Colonic mucosa (tissue), 4 donors: ENCODE measurements at regions not wholly inside any gene's neighbourhood (a gene's known extent, or its start where the extent isn't known, plus 50 kb on each side); places are given as distances from the start of the nearest gene placed in this dataset.

Experiments used
- DNase-seq: peaks from one replicate; pipeline ENCODE4 v3.0.0-alpha.2; 2020
- H3K27ac ChIP-seq: fragments of 200-600 bp; one replicate; pipeline ENCODE4 v1.8.0; 2021
- H3K27me3 ChIP-seq: fragments of 200-600 bp; one replicate; pipeline ENCODE4 v1.8.0; 2021
- H3K36me3 ChIP-seq: fragments of 200-600 bp; one replicate; pipeline ENCODE4 v1.8.0; 2021
- H3K4me1 ChIP-seq: fragments of 200-600 bp; one replicate; pipeline ENCODE4 v1.8.0; 2021; ENCODE audit warnings: mild to moderate bottlenecking
- H3K4me3 ChIP-seq: fragments of 200-600 bp; one replicate; pipeline ENCODE4 v1.8.0; 2021
- H3K9ac ChIP-seq, 2 donors: one replicate each; pipeline ENCODE4 v1.7.0; 2013; ENCODE audit warnings: control low read depth in 2 of 2, low read depth in 2 of 2, low read length in 2 of 2
- H3K9me3 ChIP-seq: fragments of 200-600 bp; one replicate; pipeline ENCODE4 v1.8.0; 2021
- intact Hi-C: fragments of 100-400 bp; cut with DNase I; formaldehyde crosslinking; loops from one replicate; pipeline ENCODE4 v1.14.1; 2022
- TF ChIP-seq, protein P1 (sequence below): fragments of 200-600 bp; IDR thresholded peaks from one replicate; pipeline ENCODE4 v1.8.0; 2022; ENCODE audit warnings: antibody characterized with exemption, mild to moderate bottlenecking
- donor health status: healthy.
- donor health status: DM: no; HTN: no; CAD: no.
- donor health status: DM: no; HTN: no; CAD: no.

DNA sequence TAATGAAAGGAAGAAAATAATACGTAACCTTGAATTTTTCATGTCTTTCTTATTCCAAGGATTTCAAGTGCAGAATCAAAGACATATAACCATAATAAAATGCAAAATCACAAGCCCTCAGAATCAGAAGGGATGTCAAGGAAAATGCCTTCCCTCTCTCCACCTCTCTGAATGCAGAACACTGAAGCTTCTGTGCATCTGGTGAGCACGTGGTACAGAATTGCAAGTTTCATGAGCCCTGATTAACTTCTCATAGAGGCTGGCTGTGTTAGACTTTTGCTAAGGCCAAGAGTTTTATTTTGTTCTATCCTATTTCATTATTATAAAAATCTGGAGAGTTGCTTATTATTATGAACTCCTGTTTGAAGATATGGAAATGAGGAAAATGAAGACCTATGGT is 533.7 kb upstream of the POM121L12 start:
- no peaks in the 10 kb centered on the region for H3K4me1 ChIP-seq
- H3K9ac ChIP-seq: no peak overlapping the region
- H3K36me3 ChIP-seq: no peaks in the 10 kb centered on the region
- H3K27ac ChIP-seq: no peak overlapping the region
- intact Hi-C loops: no loop called here
- no peaks in the 10 kb centered on the region for H3K27me3 ChIP-seq
- H3K9me3 ChIP-seq: no peaks in the 10 kb centered on the region
- TF ChIP-seq, protein P1, sequence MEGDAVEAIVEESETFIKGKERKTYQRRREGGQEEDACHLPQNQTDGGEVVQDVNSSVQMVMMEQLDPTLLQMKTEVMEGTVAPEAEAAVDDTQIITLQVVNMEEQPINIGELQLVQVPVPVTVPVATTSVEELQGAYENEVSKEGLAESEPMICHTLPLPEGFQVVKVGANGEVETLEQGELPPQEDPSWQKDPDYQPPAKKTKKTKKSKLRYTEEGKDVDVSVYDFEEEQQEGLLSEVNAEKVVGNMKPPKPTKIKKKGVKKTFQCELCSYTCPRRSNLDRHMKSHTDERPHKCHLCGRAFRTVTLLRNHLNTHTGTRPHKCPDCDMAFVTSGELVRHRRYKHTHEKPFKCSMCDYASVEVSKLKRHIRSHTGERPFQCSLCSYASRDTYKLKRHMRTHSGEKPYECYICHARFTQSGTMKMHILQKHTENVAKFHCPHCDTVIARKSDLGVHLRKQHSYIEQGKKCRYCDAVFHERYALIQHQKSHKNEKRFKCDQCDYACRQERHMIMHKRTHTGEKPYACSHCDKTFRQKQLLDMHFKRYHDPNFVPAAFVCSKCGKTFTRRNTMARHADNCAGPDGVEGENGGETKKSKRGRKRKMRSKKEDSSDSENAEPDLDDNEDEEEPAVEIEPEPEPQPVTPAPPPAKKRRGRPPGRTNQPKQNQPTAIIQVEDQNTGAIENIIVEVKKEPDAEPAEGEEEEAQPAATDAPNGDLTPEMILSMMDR: no peak
- DNase-seq: no peak
- H3K4me3 ChIP-seq: no peak overlapping the region

DNA sequence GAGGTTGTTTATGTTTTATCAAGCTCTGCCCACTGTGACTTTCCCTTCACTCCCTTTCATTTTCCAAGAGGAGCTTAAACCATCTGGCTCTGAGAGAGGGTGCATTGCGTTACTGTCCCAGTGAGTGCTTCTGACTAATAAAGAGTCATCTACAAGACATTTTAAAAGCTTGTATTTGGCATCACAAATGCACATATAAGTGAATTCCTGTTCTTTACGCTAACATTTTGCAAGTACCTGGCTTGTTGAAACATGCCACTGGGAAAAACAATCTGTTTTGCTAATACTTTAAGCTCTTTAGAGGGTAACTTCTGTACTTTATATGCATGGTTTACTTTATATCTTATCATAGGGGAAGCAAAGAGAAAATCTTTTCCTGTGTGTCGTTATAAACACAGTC is 534.6 kb upstream of the POM121L12 start:
- TF ChIP-seq, protein P1: no peak
- no peak for DNase-seq

DNA sequence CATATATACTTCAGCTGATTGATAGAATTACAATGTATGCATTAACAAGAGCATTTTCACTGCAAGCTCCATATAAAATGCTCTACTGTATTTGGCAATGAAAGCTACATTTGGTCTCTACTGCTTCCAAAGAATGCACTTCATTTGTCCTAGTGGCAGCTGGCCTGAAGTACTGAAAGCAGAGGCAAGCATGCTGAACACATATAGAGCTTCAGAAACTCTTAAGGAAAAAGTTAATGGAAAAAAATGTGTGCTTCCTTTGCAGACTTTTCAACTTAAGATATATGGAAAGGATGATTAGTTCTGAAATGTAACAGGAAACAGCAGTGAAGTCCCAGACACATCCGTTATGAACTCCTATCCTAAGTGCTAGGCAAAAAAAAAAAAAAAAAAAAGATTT is 537.1 kb upstream of the POM121L12 start:
- DNase-seq: no peak
- H3K9ac ChIP-seq: no peak overlapping the region
- TF ChIP-seq, protein P1: no peak
- intact Hi-C loops: no loop called here
- H3K36me3 ChIP-seq: no peaks in the 10 kb centered on the region
- no peaks in the 10 kb centered on the region for H3K9me3 ChIP-seq
- H3K27ac ChIP-seq: no peak overlapping the region
- H3K27me3 ChIP-seq: no peaks in the 10 kb centered on the region
- no peaks in the 10 kb centered on the region for H3K4me1 ChIP-seq
- no peak overlapping the region for H3K4me3 ChIP-seq

More for the DNA sequence above, 534.6 kb upstream of the POM121L12 start:
- no peak overlapping the region for H3K4me3 ChIP-seq
- intact Hi-C loops: no loop called here
- no peaks in the 10 kb centered on the region for H3K9me3 ChIP-seq
- no peaks in the 10 kb centered on the region for H3K36me3 ChIP-seq
- H3K4me1 ChIP-seq: no peaks in the 10 kb centered on the region
- no peak overlapping the region for H3K9ac ChIP-seq
- H3K27ac ChIP-seq: no peak overlapping the region
- no peaks in the 10 kb centered on the region for H3K27me3 ChIP-seq

DNA sequence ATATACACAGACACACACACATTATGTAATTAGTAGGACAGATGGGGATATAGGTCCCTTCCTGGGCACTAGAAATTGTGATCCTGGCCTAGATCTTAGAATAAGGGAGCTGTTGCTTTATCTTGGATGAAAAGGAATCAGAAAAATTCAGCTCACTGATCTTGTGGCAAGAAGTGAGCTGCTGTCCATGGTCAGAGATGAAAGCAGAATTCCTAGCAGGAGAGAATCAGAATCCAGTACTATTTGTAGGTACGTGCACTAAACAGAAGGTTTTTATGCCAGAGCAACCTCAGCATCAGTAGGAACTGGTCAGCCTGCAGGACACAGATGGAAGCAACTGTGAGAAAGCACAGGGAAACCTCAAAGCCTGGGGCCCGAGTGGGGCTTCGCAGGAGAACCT is 549.2 kb upstream of the POM121L12 start:
- no peak overlapping the region for H3K27ac ChIP-seq
- no peaks in the 10 kb centered on the region for H3K36me3 ChIP-seq
- H3K4me3 ChIP-seq: no peak overlapping the region
- TF ChIP-seq, protein P1: no peak
- no peak overlapping the region for H3K9ac ChIP-seq
- intact Hi-C loops: no loop called here
- no peaks in the 10 kb centered on the region for H3K9me3 ChIP-seq
- no peaks in the 10 kb centered on the region for H3K4me1 ChIP-seq
- no peaks in the 10 kb centered on the region for H3K27me3 ChIP-seq
- DNase-seq: no peak

DNA sequence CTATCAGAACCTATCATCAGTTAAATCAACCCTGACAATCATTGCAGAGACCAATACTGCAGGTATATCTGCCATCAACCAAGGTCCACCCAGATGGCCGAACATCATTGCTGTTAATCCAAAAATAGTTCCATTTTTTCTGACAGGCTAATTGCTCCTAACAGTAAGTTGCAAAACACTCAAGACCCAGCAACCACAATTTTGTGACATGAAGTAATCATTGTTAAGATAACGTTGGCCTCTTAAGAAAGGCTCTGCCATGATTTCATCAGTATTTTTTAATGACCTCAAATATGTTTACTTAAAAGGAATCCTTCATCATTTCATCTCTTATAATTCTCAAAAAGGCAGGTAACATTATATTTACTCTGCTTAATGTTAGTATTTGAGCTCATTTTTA is 553.4 kb upstream of the POM121L12 start:
- intact Hi-C loops: no loop called here
- H3K36me3 ChIP-seq: no peaks in the 10 kb centered on the region
- TF ChIP-seq, protein P1: no peak

DNA sequence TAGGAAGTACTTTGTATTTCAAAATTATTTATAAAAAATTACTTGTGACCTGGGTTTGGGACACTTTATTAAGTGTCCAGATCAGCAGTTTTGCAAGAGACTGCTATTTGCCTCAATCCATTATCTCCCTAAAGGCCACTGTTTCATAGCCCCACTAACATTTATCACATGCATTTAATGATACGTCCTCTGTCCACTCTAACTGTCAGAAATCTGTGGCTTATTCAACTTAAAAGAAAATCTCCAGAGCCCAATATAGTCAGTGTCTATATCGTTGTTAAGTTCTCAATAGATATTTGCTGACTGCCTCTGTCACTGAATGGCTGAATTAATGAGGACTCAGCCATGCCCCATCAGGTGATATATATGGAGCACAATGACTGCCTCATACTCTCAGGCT is 553.9 kb upstream of the POM121L12 start:
- intact Hi-C loops: no loop called here

More for the DNA sequence above, 553.4 kb upstream of the POM121L12 start:
- Histone ChIP-seq H3K9me3 (no peaks in the 10 kb centered on the region), H3K9ac (no peak overlapping the region), H3K27me3 (no peaks in the 10 kb centered on the region), H3K27ac (no peak overlapping the region), H3K4me1 (no peaks in the 10 kb centered on the region), H3K4me3 (no peak overlapping the region)
- no peak for DNase-seq

More for the DNA sequence above, 553.9 kb upstream of the POM121L12 start:
- Histone ChIP-seq H3K27ac (no peak overlapping the region), H3K36me3 (no peaks in the 10 kb centered on the region), H3K27me3 (no peaks in the 10 kb centered on the region), H3K9ac (no peak overlapping the region), H3K4me1 (no peaks in the 10 kb centered on the region), H3K4me3 (no peak overlapping the region), H3K9me3 (no peaks in the 10 kb centered on the region)
- TF ChIP-seq, protein P1: no peak
- DNase-seq: no peak
